K562 (cell line): ENCODE measurements at regions not wholly inside any gene's neighbourhood (a gene's known extent, or its start where the extent isn't known, plus 50 kb on each side); places are given as distances from the start of the nearest gene placed in this dataset.

ENCODE experiments used
- ATAC-seq: fragments of 200-7000 bp; cut with Tn5 transposase; 3 replicates; pipeline ENCODE4 v1.9.1; 2020; ENCODE audit warnings: moderate library complexity
- BruUV-seq: library from RNA; stranded (reverse); fragments of 400-500 nt; replicated peaks from 2 replicates; lab custom pipeline; 2021; lab: Mats Ljungman, UMichigan
- CTCF ChIA-PET: fragments of 300-600 bp; formaldehyde crosslinking; extraction: SDS; loops from one replicate; lab custom pipeline; 2021; ENCODE audit warnings: low intra/inter-chr PET ratio; lab: Yijun Ruan, JAX
- POLR2A ChIA-PET: fragments of 300-600, 350-650 bp; sonication (Branson Sonifier 250); formaldehyde crosslinking; extraction: SDS; loops from one replicate; lab custom pipeline; 2021; ENCODE audit warnings: antibody characterized with exemption, inconsistent platforms; lab: Yijun Ruan, JAX
- DNase-seq, 4 experiments: peaks; one replicate each; pipeline versions ENCODE4 v3.0.0 to v3.0.0-alpha.2; 2011 to 2018; ENCODE audit warnings: low spot score in 3 of 4, mixed read lengths in 3 of 4; ENCODE audit errors: extremely low read depth in 1 of 4
- FAIRE-seq: peaks from 2 replicates; lab custom pipeline; 2011; peaks lifted over from hg19 to GRCh38; lab: Jason Lieb, UNC
- H2AFZ ChIP-seq: 2 replicates; pipeline ENCODE4 v1.6.0; 2011; ENCODE audit warnings: low read depth, low read length, control low read depth, inconsistent platforms
- H3K27ac ChIP-seq: fragments of 200-600 bp; 3 replicates; pipeline ENCODE4 v1.8.0; 2011; ENCODE audit warnings: low read depth, mild to moderate bottlenecking, control low read depth, inconsistent platforms, low read length, moderate library complexity, mixed read lengths; ENCODE audit errors: extremely low read depth
- H3K27me3 ChIP-seq, 2 experiments: fragments of 300-600 bp in 1 of 2; 2 replicates in 1 of 2; 3 replicates in 1 of 2; pipeline versions ENCODE4 v1.6.0 to v1.8.0; 2011; ENCODE audit warnings: inconsistent platforms in 2 of 2, low read length in 2 of 2, mild to moderate bottlenecking in 1 of 2, mixed read lengths in 1 of 2, moderate library complexity in 1 of 2; ENCODE audit not compliant: control insufficient read depth in 2 of 2, insufficient read depth in 2 of 2
- H3K36me3 ChIP-seq: fragments of 300-600 bp; 3 replicates; pipeline ENCODE4 v1.8.0; 2011; ENCODE audit warnings: mild to moderate bottlenecking, low read length, inconsistent platforms; ENCODE audit not compliant: control insufficient read depth, insufficient read depth
- H3K4me1 ChIP-seq, 2 experiments: fragments of 200-600 bp in 1 of 2; replicated peaks in 1 of 2; 2 replicates in 1 of 2; 3 replicates in 1 of 2; pipeline versions ENCODE4 v1.5.1 to v1.8.0; 2011; ENCODE audit warnings: inconsistent platforms in 2 of 2, low read length in 2 of 2, mild to moderate bottlenecking in 1 of 2, mixed read lengths in 1 of 2, moderate library complexity in 1 of 2; ENCODE audit not compliant: control insufficient read depth in 2 of 2, insufficient read depth in 2 of 2
- H3K4me2 ChIP-seq: 2 replicates; pipeline ENCODE4 v1.6.1; 2011; ENCODE audit warnings: low read length, control low read depth, inconsistent platforms, mixed read lengths; ENCODE audit not compliant: insufficient read depth
- H3K4me3 ChIP-seq: fragments of 200-600 bp; sonication (generic), shearing (Covaris generic); 2 replicates; pipeline ENCODE4 v1.5.1; 2016; ENCODE audit warnings: control low read depth, inconsistent platforms
- H3K79me2 ChIP-seq: fragments of 200-600 bp; 3 replicates; pipeline ENCODE4 v1.8.0; 2011; ENCODE audit warnings: low read length, inconsistent platforms; ENCODE audit not compliant: control insufficient read depth, insufficient read depth
- H3K9ac ChIP-seq, 2 experiments: 2 replicates each; pipeline versions ENCODE4 v1.6.0 to v1.6.1; 2011; ENCODE audit warnings: low read depth in 2 of 2, low read length in 2 of 2, control low read depth in 1 of 2, inconsistent platforms in 1 of 2, mild to moderate bottlenecking in 1 of 2, mixed read lengths in 1 of 2; ENCODE audit not compliant: insufficient read depth in 1 of 2
- H3K9me1 ChIP-seq: one replicate; pipeline ENCODE4 v1.6.0; 2011; ENCODE audit warnings: inconsistent platforms, mild to moderate bottlenecking, low read length, moderate library complexity; ENCODE audit not compliant: control insufficient read depth, insufficient read depth
- H3K9me3 ChIP-seq: replicated peaks from 2 replicates; pipeline ENCODE4 v1.5.1; 2011; ENCODE audit warnings: low read depth, low read length, inconsistent platforms; ENCODE audit not compliant: control insufficient read depth, insufficient read depth
- H4K20me1 ChIP-seq: replicated peaks from 2 replicates; pipeline ENCODE4 v1.6.1; 2011; ENCODE audit warnings: low read length, inconsistent platforms, mixed read lengths; ENCODE audit not compliant: control insufficient read depth, insufficient read depth
- CAMTA2 ChIP-seq: fragments of 250-450 bp; sonication (Bioruptor Pico); conservative IDR thresholded peaks from 2 replicates; pipeline ENCODE4 v1.5.1; 2022
- CREB3 ChIP-seq: fragments of 450-650 bp; conservative IDR thresholded peaks from 2 replicates; pipeline ENCODE4 v1.6.1; 2016; ENCODE audit warnings: missing genetic modification characterization, low read depth, mild to moderate bottlenecking, missing compliant biosample characterization, moderate library complexity
- EP400 ChIP-seq: fragments of 450-650 bp; IDR thresholded peaks from 2 replicates; pipeline ENCODE4 v1.6.1; 2017; ENCODE audit warnings: antibody characterized with exemption, mild to moderate bottlenecking, moderate library complexity
- FOXK1 ChIP-seq: sonication (generic); formaldehyde crosslinking; IDR thresholded peaks from 2 replicates; pipeline ENCODE4 v1.8.0; 2022; ENCODE audit warnings: missing genetic modification reagents, mild to moderate bottlenecking, borderline replicate concordance
- JUNB ChIP-seq: fragments of 450-650 bp; formaldehyde crosslinking; conservative IDR thresholded peaks from 2 replicates; pipeline ENCODE4 v1.4.0; 2020; ENCODE audit warnings: mild to moderate bottlenecking
- LARP7 ChIP-seq: fragments of 450-650 bp; IDR thresholded peaks from 2 replicates; pipeline ENCODE4 v1.6.1; 2016
- PATZ1 ChIP-seq: fragments of 250-450 bp; sonication (Bioruptor Pico); IDR thresholded peaks from 2 replicates; pipeline ENCODE4 v1.5.0; 2020; ENCODE audit warnings: mild to moderate bottlenecking, borderline replicate concordance
- PCBP2 ChIP-seq: fragments of 200-400 bp; formaldehyde crosslinking; IDR thresholded peaks from 2 replicates; pipeline ENCODE4 v1.6.1; 2018; ENCODE audit warnings: low read length, low read depth, mild to moderate bottlenecking, moderate library complexity; ENCODE audit not compliant: poor library complexity, severe bottlenecking
- PRMT5 ChIP-seq: sonication (generic); formaldehyde crosslinking; IDR thresholded peaks from 2 replicates; pipeline ENCODE4 v1.5.0; 2020; ENCODE audit warnings: missing genetic modification reagents
- WGBS: fragments of 100-300 bp; shearing (Covaris generic); methylation state at CpG from one replicate; pipeline ENCODE4 v1.1.6; 2016; ENCODE audit warnings: low coverage, mixed read lengths; ENCODE audit not compliant: insufficient coverage; ENCODE audit errors: missing lambda C conversion rate; 5-methylcytosine and 5-hydroxymethylcytosine counted together
- in situ Hi-C: fragments of 300-500 bp; cut with MboI; formaldehyde crosslinking; loops from 4 replicates; pipeline ENCODE4 v1.15.0; 2018; ENCODE audit warnings: inconsistent platforms, mixed read lengths
- intact Hi-C: fragments of 100-400 bp; cut with micrococcal nuclease; formaldehyde crosslinking; loops from 2 replicates; pipeline ENCODE4 v1.14.2; 2022
- TF ChIP-seq, protein P1 (sequence below), 2 experiments: fragments of 450-650 bp; formaldehyde crosslinking in 1 of 2; IDR thresholded peaks; 2 replicates each; pipeline versions ENCODE4 v1.4.0 to v1.6.1; 2014 to 2020; ENCODE audit warnings: mild to moderate bottlenecking in 2 of 2, borderline replicate concordance in 1 of 2, low read depth in 1 of 2

DNA sequence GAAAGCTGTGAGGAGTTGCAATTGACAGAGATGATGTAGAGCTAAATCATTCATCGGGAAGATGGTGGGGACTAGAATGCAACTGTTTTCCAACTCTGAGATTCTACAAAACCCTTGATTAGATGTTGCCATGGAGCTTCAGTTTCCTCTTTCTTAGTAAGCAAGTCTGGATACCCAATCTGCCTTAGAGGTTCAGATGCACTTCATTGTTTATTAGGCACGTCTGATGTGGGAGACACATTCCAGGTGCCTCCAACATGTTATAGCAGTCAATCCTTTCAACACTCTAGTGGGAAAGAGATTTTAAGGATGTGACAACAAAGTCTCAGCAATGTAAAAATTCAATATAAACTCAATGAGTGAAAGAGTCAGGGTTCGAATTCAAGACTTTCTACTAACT, 291.3 kb upstream of the PHYHIPL start (continued):
- no peak for TF ChIP-seq PRMT5
- TF ChIP-seq JUNB (CRISPR knock-in tag) = no peak
- no peak for TF ChIP-seq FOXK1 (CRISPR knock-in tag)
- TF ChIP-seq, all 486 proteins: peak for 0

DNA sequence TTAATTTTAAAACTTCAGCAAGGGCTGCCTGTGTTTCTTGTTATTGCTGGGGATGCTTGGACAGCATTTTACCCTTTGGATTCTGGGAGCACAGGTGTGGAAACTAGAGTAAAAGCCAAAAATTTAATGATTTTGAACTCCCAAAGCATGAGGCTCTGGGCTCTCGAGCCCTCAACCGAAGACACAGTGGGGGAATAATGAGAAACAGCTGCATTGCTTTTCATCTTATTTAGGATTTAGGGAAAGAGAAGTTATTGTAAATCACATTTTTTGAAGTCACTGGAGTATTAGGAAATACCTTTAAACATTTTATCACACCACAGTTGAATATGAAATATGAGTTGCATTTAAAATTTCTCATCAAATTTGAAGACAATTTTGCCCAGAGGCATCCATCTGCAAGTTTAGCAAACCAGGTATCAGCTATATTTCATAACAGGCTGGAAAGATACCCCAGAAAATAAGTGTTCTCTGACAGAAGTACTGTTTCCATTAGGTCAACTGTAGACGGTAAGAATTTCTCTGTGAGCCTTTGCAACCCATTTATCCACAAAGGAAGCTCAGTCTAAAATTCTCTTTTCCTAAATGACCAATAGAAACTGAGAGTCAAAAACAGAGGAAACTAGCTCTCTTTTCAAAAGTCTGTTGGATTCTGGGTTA, 290.6 kb upstream of the PHYHIPL start:
- Histone ChIP-seq H4K20me1 (no peaks in the 10 kb centered on the region), H3K27me3 (no peaks in the 10 kb centered on the region), H3K36me3 (no peaks in the 10 kb centered on the region), H3K9ac (no peak overlapping the region), H3K27ac (no peak overlapping the region), H3K9me1 (no peaks in the 10 kb centered on the region), H3K9me3 (no peaks in the 10 kb centered on the region), H2AFZ (no peak overlapping the region), H3K79me2 (no peaks in the 10 kb centered on the region), H3K4me1 (no peaks in the 10 kb centered on the region), H3K4me2 (no peak overlapping the region), H3K4me3 (no peak overlapping the region)
- 0% methylated on average over 3 of the region's 3 CpGs for WGBS
- no TSS peak for BruUV-seq
- ChIA-PET CTCF (no interaction called here), POLR2A (no interaction called here)
- intact Hi-C loops = no loop called here
- DNase-seq (no peak), FAIRE-seq (no peak), ATAC-seq (no peak)
- in situ Hi-C loops = no loop called here
- TF ChIP-seq CAMTA2 (CRISPR knock-in tag) (no peak), LARP7 (no peak), PCBP2 (no peak), PATZ1 (CRISPR knock-in tag) (no peak), EP400 (no peak), CREB3 (no peak)
- TF ChIP-seq, protein P1, sequence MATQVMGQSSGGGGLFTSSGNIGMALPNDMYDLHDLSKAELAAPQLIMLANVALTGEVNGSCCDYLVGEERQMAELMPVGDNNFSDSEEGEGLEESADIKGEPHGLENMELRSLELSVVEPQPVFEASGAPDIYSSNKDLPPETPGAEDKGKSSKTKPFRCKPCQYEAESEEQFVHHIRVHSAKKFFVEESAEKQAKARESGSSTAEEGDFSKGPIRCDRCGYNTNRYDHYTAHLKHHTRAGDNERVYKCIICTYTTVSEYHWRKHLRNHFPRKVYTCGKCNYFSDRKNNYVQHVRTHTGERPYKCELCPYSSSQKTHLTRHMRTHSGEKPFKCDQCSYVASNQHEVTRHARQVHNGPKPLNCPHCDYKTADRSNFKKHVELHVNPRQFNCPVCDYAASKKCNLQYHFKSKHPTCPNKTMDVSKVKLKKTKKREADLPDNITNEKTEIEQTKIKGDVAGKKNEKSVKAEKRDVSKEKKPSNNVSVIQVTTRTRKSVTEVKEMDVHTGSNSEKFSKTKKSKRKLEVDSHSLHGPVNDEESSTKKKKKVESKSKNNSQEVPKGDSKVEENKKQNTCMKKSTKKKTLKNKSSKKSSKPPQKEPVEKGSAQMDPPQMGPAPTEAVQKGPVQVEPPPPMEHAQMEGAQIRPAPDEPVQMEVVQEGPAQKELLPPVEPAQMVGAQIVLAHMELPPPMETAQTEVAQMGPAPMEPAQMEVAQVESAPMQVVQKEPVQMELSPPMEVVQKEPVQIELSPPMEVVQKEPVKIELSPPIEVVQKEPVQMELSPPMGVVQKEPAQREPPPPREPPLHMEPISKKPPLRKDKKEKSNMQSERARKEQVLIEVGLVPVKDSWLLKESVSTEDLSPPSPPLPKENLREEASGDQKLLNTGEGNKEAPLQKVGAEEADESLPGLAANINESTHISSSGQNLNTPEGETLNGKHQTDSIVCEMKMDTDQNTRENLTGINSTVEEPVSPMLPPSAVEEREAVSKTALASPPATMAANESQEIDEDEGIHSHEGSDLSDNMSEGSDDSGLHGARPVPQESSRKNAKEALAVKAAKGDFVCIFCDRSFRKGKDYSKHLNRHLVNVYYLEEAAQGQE (IDR thresholded peaks at IDR 0.05; ENCODE audit: borderline replicate concordance) = no peak
- TF ChIP-seq, protein P1 (CRISPR knock-in tag; IDR thresholded peaks at IDR 0.05; ENCODE audit: low read depth) = no peak
